ENCODE measurements at regions not wholly inside any gene's neighbourhood (a gene's known extent, or its start where the extent isn't known, plus 50 kb on each side); places are given as distances from the start of the nearest gene placed in this dataset.

DNA sequence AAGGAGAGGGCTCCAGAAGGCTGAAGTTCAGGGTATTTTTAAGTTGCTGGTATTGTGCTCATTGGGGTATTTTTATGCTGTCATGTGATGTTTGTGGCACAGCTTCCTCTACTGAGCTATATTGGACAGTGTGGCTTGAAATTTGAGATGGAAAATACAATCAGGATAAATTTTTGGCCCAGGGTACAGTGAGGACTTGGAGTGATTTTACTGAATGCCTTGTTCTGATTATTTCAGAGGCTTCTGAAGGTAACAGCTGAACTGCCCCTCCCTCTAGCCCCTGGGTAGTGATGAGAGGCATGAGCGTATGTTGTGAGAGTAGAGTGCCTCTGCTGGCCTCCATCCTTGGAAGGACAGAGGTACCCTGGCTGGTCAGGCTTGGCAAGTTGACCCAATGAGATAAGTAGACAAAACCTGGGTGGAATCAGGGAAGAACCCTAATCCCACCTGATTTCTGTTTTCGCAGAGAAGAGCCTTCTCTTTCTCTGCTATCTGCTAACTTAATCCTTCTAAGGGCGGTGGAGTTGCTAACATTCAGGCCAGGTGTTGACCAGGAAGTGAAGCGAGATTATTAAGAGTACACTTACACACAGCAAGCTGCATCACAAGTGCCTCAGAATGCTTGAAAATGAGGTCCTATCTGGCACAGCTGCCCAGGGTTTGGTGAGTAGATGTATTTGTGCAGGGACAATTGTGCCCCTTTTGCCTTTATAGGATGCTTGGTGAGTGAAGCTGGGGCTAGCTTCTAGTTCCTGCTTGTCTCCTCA is 98.1 kb upstream of the CLSTN2 start:
- TF ChIP-seq TAF1 (IDR thresholded peaks at IDR 0.05; ENCODE audit: borderline replicate concordance, insufficient read depth, low read length) (no peak), POLR2AphosphoS5 (IDR thresholded peaks at IDR 0.05; ENCODE audit: low read depth, low read length) (no peak)

Data from PFSK-1 (cell line).